Prostate gland (tissue), 2 donors: ENCODE measurements at regions not wholly inside any gene's neighbourhood (a gene's known extent, or its start where the extent isn't known, plus 50 kb on each side); places are given as distances from the start of the nearest gene placed in this dataset.

Experiments used
- POLR2AphosphoS5 ChIP-seq: sonication (generic); formaldehyde crosslinking; IDR thresholded peaks from one replicate; pipeline ENCODE4 v1.6.1; 2017; ENCODE audit warnings: antibody characterized with exemption
- TF ChIP-seq, protein P1 (sequence below), 4 experiments: fragments of 200-600 bp in 2 of 4; fragments of 450-650 bp in 2 of 4; sonication (generic) in 2 of 4; IDR thresholded peaks; 1 replicate in 3 of 4; 2 replicates in 1 of 4; pipeline ENCODE4 v1.5.1; 2016 to 2019; ENCODE audit warnings: antibody characterized with exemption in 4 of 4, mild to moderate bottlenecking in 2 of 4, moderate library complexity in 2 of 4

GRCh38 chr3:148297013-148297412 is 400.7 kb upstream of the AGTR1 start:
- TF ChIP-seq, protein P1, sequence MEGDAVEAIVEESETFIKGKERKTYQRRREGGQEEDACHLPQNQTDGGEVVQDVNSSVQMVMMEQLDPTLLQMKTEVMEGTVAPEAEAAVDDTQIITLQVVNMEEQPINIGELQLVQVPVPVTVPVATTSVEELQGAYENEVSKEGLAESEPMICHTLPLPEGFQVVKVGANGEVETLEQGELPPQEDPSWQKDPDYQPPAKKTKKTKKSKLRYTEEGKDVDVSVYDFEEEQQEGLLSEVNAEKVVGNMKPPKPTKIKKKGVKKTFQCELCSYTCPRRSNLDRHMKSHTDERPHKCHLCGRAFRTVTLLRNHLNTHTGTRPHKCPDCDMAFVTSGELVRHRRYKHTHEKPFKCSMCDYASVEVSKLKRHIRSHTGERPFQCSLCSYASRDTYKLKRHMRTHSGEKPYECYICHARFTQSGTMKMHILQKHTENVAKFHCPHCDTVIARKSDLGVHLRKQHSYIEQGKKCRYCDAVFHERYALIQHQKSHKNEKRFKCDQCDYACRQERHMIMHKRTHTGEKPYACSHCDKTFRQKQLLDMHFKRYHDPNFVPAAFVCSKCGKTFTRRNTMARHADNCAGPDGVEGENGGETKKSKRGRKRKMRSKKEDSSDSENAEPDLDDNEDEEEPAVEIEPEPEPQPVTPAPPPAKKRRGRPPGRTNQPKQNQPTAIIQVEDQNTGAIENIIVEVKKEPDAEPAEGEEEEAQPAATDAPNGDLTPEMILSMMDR (IDR thresholded peaks at IDR 0.05) = no peak
- TF ChIP-seq POLR2AphosphoS5 = no peak
